Testis (tissue), 2 donors: ENCODE measurements at regions not wholly inside any gene's neighbourhood (a gene's known extent, or its start where the extent isn't known, plus 50 kb on each side); places are given as distances from the start of the nearest gene placed in this dataset.
"Not testable (repeated sequence)": the region's sequence is repeated elsewhere in the genome, so short reads cannot be mapped to it uniquely, and the experiment has no call there.

Experiments used
- DNase-seq: peaks from one replicate; pipeline ENCODE4 v3.0.0-alpha.2; 2019
- H3K27ac ChIP-seq, 2 donors: fragments of 200-600 bp; sonication (generic); one replicate each; pipeline ENCODE4 v1.5.1; 2019
- H3K27me3 ChIP-seq: fragments of 200-600 bp; sonication (generic); one replicate; pipeline ENCODE4 v1.5.1; 2019
- H3K36me3 ChIP-seq: fragments of 200-600 bp; sonication (generic); one replicate; pipeline ENCODE4 v1.5.1; 2017; ENCODE audit warnings: low read depth; ENCODE audit errors: missing control alignments
- H3K4me1 ChIP-seq: fragments of 200-600 bp; sonication (generic); one replicate; pipeline ENCODE4 v1.5.1; 2019
- H3K4me3 ChIP-seq, 2 donors: fragments of 200-600 bp; sonication (generic); one replicate each; pipeline ENCODE4 v1.5.1; 2017 to 2019
- H3K9me3 ChIP-seq: fragments of 200-600 bp; sonication (generic); one replicate; pipeline ENCODE4 v1.5.1; 2017
- POLR2A ChIP-seq: fragments of 450-650 bp; IDR thresholded peaks from one replicate; pipeline ENCODE4 v1.6.1; 2017; ENCODE audit warnings: antibody characterized with exemption, mild to moderate bottlenecking, moderate library complexity
- WGBS, 2 donors: methylation state at CpG; one replicate each; pipeline ENCODE4 v1.1.5; 2018; 5-methylcytosine and 5-hydroxymethylcytosine counted together
- intact Hi-C: fragments of 100-400 bp; cut with DNase I; formaldehyde crosslinking; loops from one replicate; pipeline ENCODE4 v1.15.1; 2023; ENCODE audit warnings: low total_unique reads
- TF ChIP-seq, protein P1 (sequence below), 3 experiments: fragments of 450-650 bp in 2 of 3; fragments of 200-600 bp in 1 of 3; sonication (generic) in 1 of 3; IDR thresholded peaks; one replicate each; pipeline ENCODE4 v1.5.1; 2016 to 2019; ENCODE audit warnings: antibody characterized with exemption in 3 of 3, mild to moderate bottlenecking in 2 of 3, moderate library complexity in 1 of 3

DNA sequence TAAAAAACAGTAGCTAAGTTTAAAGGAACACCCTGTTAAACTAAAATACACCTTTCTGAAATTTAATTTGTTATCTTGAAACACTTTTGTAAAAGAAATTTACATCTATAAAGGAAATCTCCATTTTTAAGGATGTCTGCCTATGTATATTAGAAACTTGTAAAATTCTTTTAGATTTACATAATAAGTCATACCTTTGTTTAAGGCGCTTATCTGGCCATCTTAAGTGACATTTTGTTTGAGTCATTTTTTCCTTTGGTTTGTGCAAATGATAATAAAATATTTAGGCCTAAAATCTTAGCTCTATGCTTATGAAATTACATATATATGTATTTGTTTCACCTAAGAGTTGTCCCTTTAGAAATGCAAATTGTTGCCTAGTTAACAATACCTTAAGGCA, 1193.4 kb downstream of the FSCB start:
- Histone ChIP-seq H3K4me3 (no peak overlapping the region), H3K27ac (no peak overlapping the region), H3K9me3 (no peaks in the 10 kb centered on the region), H3K27me3 (no peaks in the 10 kb centered on the region), H3K4me1 (no peaks in the 10 kb centered on the region), H3K36me3 (no peaks in the 10 kb centered on the region)
- no peak for TF ChIP-seq POLR2A
- TF ChIP-seq, protein P1, sequence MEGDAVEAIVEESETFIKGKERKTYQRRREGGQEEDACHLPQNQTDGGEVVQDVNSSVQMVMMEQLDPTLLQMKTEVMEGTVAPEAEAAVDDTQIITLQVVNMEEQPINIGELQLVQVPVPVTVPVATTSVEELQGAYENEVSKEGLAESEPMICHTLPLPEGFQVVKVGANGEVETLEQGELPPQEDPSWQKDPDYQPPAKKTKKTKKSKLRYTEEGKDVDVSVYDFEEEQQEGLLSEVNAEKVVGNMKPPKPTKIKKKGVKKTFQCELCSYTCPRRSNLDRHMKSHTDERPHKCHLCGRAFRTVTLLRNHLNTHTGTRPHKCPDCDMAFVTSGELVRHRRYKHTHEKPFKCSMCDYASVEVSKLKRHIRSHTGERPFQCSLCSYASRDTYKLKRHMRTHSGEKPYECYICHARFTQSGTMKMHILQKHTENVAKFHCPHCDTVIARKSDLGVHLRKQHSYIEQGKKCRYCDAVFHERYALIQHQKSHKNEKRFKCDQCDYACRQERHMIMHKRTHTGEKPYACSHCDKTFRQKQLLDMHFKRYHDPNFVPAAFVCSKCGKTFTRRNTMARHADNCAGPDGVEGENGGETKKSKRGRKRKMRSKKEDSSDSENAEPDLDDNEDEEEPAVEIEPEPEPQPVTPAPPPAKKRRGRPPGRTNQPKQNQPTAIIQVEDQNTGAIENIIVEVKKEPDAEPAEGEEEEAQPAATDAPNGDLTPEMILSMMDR (IDR thresholded peaks at IDR 0.05) = no peak
- DNase-seq = no peak
- WGBS, 2 donors = 97 to 98% methylated on average over 1 of the region's 1 CpG
- intact Hi-C loops = no loop called here

DNA sequence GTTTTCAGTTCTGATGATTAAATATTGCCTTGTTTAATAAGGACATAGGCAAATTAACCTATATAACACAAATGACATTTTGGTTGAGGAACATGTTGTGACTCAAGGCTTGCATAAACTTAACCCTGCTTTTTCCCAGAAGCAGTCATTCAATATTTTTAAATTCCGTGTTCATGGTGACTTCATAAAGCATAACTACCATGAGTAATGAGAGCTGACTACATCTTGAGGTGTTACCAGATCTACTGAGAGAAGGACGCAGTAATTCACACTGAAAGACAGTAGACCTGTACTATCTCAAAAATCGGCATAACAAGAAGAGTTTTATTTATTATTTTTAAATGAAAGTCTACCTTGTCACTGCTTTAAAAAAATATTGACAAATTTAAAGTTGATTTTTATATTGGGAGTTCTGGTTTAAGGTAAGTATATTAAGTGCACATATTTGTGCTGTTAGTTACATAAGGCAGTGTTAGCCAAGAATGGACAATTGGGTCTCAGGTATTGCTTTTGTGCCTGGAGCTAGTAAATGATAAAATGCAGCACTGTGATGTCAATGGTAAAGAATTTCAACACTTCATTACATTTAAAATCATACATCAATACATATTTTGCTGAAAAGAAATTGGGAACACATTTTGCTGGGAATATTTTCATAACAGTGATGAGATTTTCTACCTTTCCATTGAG, 1198.5 kb downstream of the FSCB start:
- TF ChIP-seq POLR2A = no peak
- TF ChIP-seq, protein P1 (IDR thresholded peaks at IDR 0.05) = no peak
- WGBS, 2 donors = 86 to 87% methylated on average over 3 of the region's 3 CpGs
- H3K27ac ChIP-seq = no peak overlapping the region
- H3K4me1 ChIP-seq = no peaks in the 10 kb centered on the region
- intact Hi-C loops = no loop called here
- H3K36me3 ChIP-seq = no peaks in the 10 kb centered on the region
- DNase-seq = no peak
- no peak overlapping the region for H3K4me3 ChIP-seq
- no peaks in the 10 kb centered on the region for H3K9me3 ChIP-seq
- H3K27me3 ChIP-seq = no peaks in the 10 kb centered on the region

DNA sequence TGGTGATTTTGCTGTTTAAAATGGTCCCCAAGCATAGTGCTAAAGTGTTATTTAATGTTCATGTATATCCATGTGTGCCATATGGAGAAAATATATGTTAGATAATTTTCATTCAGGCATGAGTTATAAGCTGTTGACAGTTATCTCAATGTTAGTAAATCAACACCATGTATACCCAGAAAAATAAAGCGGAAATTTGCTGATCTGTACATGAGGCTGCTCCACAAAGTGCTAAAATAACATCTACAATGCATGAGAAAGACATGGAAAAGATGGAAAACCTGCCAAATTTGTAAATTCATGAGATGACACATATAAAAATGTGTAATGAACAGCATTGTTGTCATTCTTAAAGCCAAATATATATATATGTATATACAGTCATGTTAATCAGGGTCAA, 1199.2 kb downstream of the FSCB start:
- Histone ChIP-seq H3K4me3 (no peak overlapping the region), H3K9me3 (no peaks in the 10 kb centered on the region), H3K27ac (no peak overlapping the region), H3K27me3 (no peaks in the 10 kb centered on the region), H3K36me3 (no peaks in the 10 kb centered on the region), H3K4me1 (no peaks in the 10 kb centered on the region)
- 80 to 87% methylated on average over 1 of the region's 1 CpG for WGBS, 2 donors
- intact Hi-C loops = no loop called here
- DNase-seq = no peak
- TF ChIP-seq, protein P1 (IDR thresholded peaks at IDR 0.05) = no peak
- no peak for TF ChIP-seq POLR2A

DNA sequence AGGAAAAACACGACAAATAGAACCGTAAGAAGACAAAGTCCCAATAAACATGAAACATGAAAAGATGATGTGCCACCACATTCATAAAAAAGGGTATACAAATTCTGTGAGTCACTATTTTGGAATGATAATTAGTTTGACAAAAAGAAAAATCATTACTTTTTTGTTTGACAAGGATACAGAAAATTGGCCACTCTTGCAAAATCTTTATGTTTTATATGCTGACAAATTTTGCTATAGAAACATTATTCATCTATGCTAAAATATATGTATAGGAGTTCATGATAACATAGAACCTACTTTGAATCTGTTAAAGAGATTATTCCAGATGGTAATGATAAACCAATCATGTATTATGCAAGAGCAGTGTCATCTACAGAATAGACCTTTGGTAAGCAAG, 1201.0 kb downstream of the FSCB start:
- intact Hi-C loops = no loop called here
- no peaks in the 10 kb centered on the region for H3K27me3 ChIP-seq
- TF ChIP-seq, protein P1 (IDR thresholded peaks at IDR 0.05) = no peak
- no peaks in the 10 kb centered on the region for H3K4me1 ChIP-seq
- 89 to 92% methylated on average over 2 of the region's 2 CpGs for WGBS, 2 donors
- no peaks in the 10 kb centered on the region for H3K36me3 ChIP-seq
- H3K4me3 ChIP-seq = no peak overlapping the region
- H3K9me3 ChIP-seq = no peaks in the 10 kb centered on the region
- no peak overlapping the region for H3K27ac ChIP-seq
- no peak for DNase-seq

DNA sequence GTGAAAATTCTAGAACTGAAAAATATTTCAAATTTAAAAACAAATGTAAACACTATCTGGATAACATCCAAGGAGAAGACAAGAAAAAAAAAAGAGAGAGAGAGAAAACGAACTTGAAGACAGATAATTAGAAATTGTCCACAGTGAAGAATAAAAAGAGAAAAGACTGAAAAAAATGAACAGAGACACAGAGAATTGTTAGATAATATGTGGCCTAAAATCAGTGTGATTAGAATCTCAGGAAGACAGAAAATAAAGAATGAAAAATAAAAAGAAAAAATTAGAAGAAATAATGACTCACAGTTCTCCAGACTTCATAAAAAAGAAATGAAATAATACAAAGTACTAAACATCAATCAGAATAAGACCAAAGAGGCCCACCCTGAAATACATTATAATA, 1209.3 kb downstream of the FSCB start:
- Histone ChIP-seq H3K36me3 (no peaks in the 10 kb centered on the region), H3K27me3 (no peaks in the 10 kb centered on the region), H3K27ac (no peak overlapping the region), H3K9me3 (no peaks in the 10 kb centered on the region), H3K4me3 (no peak overlapping the region), H3K4me1 (no peaks in the 10 kb centered on the region)
- no peak for TF ChIP-seq POLR2A
- TF ChIP-seq, protein P1 (IDR thresholded peaks at IDR 0.05) = no peak
- intact Hi-C loops = no loop called here
- WGBS, 2 donors = 42 to 44% methylated on average over 1 of the region's 1 CpG
- DNase-seq = no peak

GRCh38 chr14:43296061-43296460, 1211.0 kb downstream of the FSCB start:
- H3K27me3 ChIP-seq, H3K27ac ChIP-seq, H3K4me3 ChIP-seq, H3K36me3 ChIP-seq, DNase-seq, H3K4me1 ChIP-seq, H3K9me3 ChIP-seq, intact Hi-C loops: not testable (repeated sequence)
- 93 to 100% methylated on average over 2 of the region's 4 CpGs for WGBS, 2 donors
